Heart left ventricle (tissue), 13 donors: ENCODE measurements at regions not wholly inside any gene's neighbourhood (a gene's known extent, or its start where the extent isn't known, plus 50 kb on each side); places are given as distances from the start of the nearest gene placed in this dataset.

Experiments used
- POLR2A ChIP-seq, 2 donors: fragments of 450-650 bp; IDR thresholded peaks; one replicate each; pipeline ENCODE4 v1.6.1; 2017; ENCODE audit warnings: antibody characterized with exemption in 2 of 2, mild to moderate bottlenecking in 2 of 2, moderate library complexity in 2 of 2
- TF ChIP-seq, protein P1 (sequence below), 12 donors: fragments of 200-600 bp; sonication (generic) in 4 of 12; IDR thresholded peaks; one replicate each; pipeline versions ENCODE4 v1.5.0 to v1.8.0; 2018 to 2022; ENCODE audit warnings: antibody characterized with exemption in 12 of 12, mild to moderate bottlenecking in 5 of 12
- donor health status: ischemic (EF 13 %, LVEDD 7.1; RV severe dilation, severe dysfunction).
- donor health status: DM: no; HTN: yes; CAD: no.
- donor health status: DM: no; HTN: no; CAD: no.
- donor health status: ischemic (EF 25% LVEDD 6.9; RV normal size, moderate dysfunction).
- donor health status: ischemic (EF 25% LVEDD 5.7; RV mildly dilated, moderate dysfunction).
- donor health status: ischemic (EF 35%, LVEDD 5.7; RV mildly dilated, moderate dysfunction).
- donor health status: nonischemic (EF 11% LVEDD 7.7; RV severe dilation, severe dysfunction).
- donor health status: DM: yes; HTN: yes; CAD: no.
- donor health status: PGD.
- donor health status: ischemic (EF 29% LVEDD 5.4; RV normal size, mild dysfunction).
- donor health status: nonischemic (EF 23%, LVEDD 6.1; RV moderate dilation, normal function).

GRCh38 chr3:165259541-165260193, 63.5 kb upstream of the SLITRK3 start:
- TF ChIP-seq, protein P1, sequence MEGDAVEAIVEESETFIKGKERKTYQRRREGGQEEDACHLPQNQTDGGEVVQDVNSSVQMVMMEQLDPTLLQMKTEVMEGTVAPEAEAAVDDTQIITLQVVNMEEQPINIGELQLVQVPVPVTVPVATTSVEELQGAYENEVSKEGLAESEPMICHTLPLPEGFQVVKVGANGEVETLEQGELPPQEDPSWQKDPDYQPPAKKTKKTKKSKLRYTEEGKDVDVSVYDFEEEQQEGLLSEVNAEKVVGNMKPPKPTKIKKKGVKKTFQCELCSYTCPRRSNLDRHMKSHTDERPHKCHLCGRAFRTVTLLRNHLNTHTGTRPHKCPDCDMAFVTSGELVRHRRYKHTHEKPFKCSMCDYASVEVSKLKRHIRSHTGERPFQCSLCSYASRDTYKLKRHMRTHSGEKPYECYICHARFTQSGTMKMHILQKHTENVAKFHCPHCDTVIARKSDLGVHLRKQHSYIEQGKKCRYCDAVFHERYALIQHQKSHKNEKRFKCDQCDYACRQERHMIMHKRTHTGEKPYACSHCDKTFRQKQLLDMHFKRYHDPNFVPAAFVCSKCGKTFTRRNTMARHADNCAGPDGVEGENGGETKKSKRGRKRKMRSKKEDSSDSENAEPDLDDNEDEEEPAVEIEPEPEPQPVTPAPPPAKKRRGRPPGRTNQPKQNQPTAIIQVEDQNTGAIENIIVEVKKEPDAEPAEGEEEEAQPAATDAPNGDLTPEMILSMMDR (IDR thresholded peaks at IDR 0.05) = no peak
- TF ChIP-seq POLR2A (IDR thresholded peaks at IDR 0.05) = no peak
